ENCODE measurements at regions not wholly inside any gene's neighbourhood (a gene's known extent, or its start where the extent isn't known, plus 50 kb on each side); places are given as distances from the start of the nearest gene placed in this dataset.

- H3K36me3 ChIP-seq = no peaks in the 10 kb centered on the region
- intact Hi-C loops (cut with DNase I; ENCODE audit: low total_unique reads) = no loop called here
- TF ChIP-seq POLR2A (IDR thresholded peaks at IDR 0.05) = no peak
- TF ChIP-seq CTCF (IDR thresholded peaks at IDR 0.05 in 8 of 11, conservative IDR thresholded peaks at IDR 0.05 in 3 of 11) = no peak
- TF ChIP-seq POLR2AphosphoS5 (IDR thresholded peaks at IDR 0.05) = no peak
- H3K4me3 ChIP-seq = no peak overlapping the region
- no peak overlapping the region for H3K27ac ChIP-seq
- H3K27me3 ChIP-seq (replicated peaks in 1 of 7) = no peaks in the 10 kb centered on the region
- no peaks in the 10 kb centered on the region for H3K9me3 ChIP-seq
- 91 to 96% (median 95%) methylated on average over 11 of the region's 11 CpGs for WGBS, 5 donors
- no peaks in the 10 kb centered on the region for H3K4me1 ChIP-seq
- DNase-seq = no peak
These were observed 669.4 kb upstream of the PKDCC start for GRCh38 chr2:41378420-41378819.

GRCh38 chr2:41379496-41380221 is 668.2 kb upstream of the PKDCC start:
- no peaks in the 10 kb centered on the region for H3K4me1 ChIP-seq
- no peak overlapping the region for H3K4me3 ChIP-seq
- no peak overlapping the region for H3K27ac ChIP-seq
- H3K9me3 ChIP-seq = no peaks in the 10 kb centered on the region
- 77 to 87% (median 84%) methylated on average over 13 of the region's 13 CpGs for WGBS, 5 donors
- TF ChIP-seq CTCF (IDR thresholded peaks at IDR 0.05 in 8 of 11, conservative IDR thresholded peaks at IDR 0.05 in 3 of 11) (no peak), POLR2A (IDR thresholded peaks at IDR 0.05) (no peak), POLR2AphosphoS5 (IDR thresholded peaks at IDR 0.05) (no peak)
- no peak for DNase-seq
- H3K36me3 ChIP-seq = no peaks in the 10 kb centered on the region
- intact Hi-C loops (cut with DNase I; ENCODE audit: low total_unique reads) = no loop called here
- H3K27me3 ChIP-seq (replicated peaks in 1 of 7) = no peaks in the 10 kb centered on the region

GRCh38 chr2:41381701-41382100 is 666.1 kb upstream of the PKDCC start:
- WGBS, 5 donors = 69 to 86% (median 75%) methylated on average over 3 of the region's 3 CpGs
- DNase-seq = no peak
- intact Hi-C loops (cut with DNase I; ENCODE audit: low total_unique reads) = no loop called here
- H3K4me3 ChIP-seq = no peak overlapping the region
- no peaks in the 10 kb centered on the region for H3K27me3 ChIP-seq (replicated peaks in 1 of 7)
- no peaks in the 10 kb centered on the region for H3K36me3 ChIP-seq
- H3K4me1 ChIP-seq = no peaks in the 10 kb centered on the region
- no peaks in the 10 kb centered on the region for H3K9me3 ChIP-seq
- no peak for TF ChIP-seq POLR2A (IDR thresholded peaks at IDR 0.05)
- no peak for TF ChIP-seq CTCF (IDR thresholded peaks at IDR 0.05 in 8 of 11, conservative IDR thresholded peaks at IDR 0.05 in 3 of 11)
- no peak for TF ChIP-seq POLR2AphosphoS5 (IDR thresholded peaks at IDR 0.05)
- no peak overlapping the region for H3K27ac ChIP-seq

DNA sequence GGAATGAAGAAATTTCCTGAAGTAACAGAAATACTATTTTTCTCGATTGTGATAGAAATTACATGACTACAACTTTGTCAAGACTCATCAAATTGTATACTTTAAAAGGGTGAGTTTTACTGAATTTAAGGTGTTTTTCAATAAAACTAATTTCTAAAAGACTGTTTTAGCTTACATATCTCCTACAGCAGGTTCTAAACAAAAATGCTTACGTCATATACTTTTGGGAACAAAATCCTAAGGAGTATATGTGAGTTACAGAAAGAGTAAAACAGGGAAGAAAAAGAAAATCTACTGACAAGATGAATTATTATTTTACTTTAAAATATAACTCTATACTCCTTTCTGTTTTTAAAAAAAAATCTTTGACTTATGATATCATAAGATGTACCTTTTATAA is 660.3 kb upstream of the PKDCC start:
- Histone ChIP-seq H3K4me1 (no peaks in the 10 kb centered on the region), H3K9me3 (peaks cover 0 to 4% (median 0%) of the 10 kb centered on the region in 8 donors), H3K4me3 (no peak overlapping the region), H3K36me3 (no peaks in the 10 kb centered on the region), H3K27ac (no peak overlapping the region), H3K27me3 (replicated peaks in 1 of 7) (no peaks in the 10 kb centered on the region)
- WGBS, 5 donors = 78 to 91% (median 80%) methylated on average over 2 of the region's 2 CpGs
- intact Hi-C loops (cut with DNase I; ENCODE audit: low total_unique reads) = no loop called here
- TF ChIP-seq CTCF (IDR thresholded peaks at IDR 0.05 in 8 of 11, conservative IDR thresholded peaks at IDR 0.05 in 3 of 11) = no peak
- no peak for TF ChIP-seq POLR2A (IDR thresholded peaks at IDR 0.05)
- no peak for TF ChIP-seq POLR2AphosphoS5 (IDR thresholded peaks at IDR 0.05)
- no peak for DNase-seq
